Mesenchymal stem cell (in vitro differentiated cells and primary cell): ENCODE measurements at regions not wholly inside any gene's neighbourhood (a gene's known extent, or its start where the extent isn't known, plus 50 kb on each side); places are given as distances from the start of the nearest gene placed in this dataset.
A peak's percentile ranks its signal among the peaks of the same experiment; 100 is the strongest.

Experiments
- DNase-seq: peaks from one replicate; pipeline ENCODE4 v3.0.0-alpha.2; 2013
- H2AFZ ChIP-seq: one replicate; pipeline ENCODE4 v1.6.1; 2013; ENCODE audit warnings: low read depth, mild to moderate bottlenecking, control low read depth, inconsistent platforms, low read length, moderate library complexity
- H2AK5ac ChIP-seq: 2 replicates; pipeline ENCODE4 v1.6.1; 2013; ENCODE audit warnings: low read length, moderate library complexity, mild to moderate bottlenecking, inconsistent platforms; ENCODE audit not compliant: severe bottlenecking
- H2BK120ac ChIP-seq: one replicate; pipeline ENCODE4 v1.6.1; 2013; ENCODE audit warnings: low read depth, mild to moderate bottlenecking, inconsistent platforms, low read length, moderate library complexity
- H2BK12ac ChIP-seq, 2 experiments: one replicate each; pipeline ENCODE4 v1.6.1; 2013; ENCODE audit warnings: inconsistent platforms in 2 of 2, low read length in 2 of 2, mild to moderate bottlenecking in 2 of 2, moderate library complexity in 2 of 2, control low read depth in 1 of 2
- H2BK15ac ChIP-seq: one replicate; pipeline ENCODE4 v1.6.1; 2013; ENCODE audit warnings: mild to moderate bottlenecking, low read depth, inconsistent platforms; ENCODE audit not compliant: poor library complexity, severe bottlenecking
- H2BK5ac ChIP-seq: 2 replicates; pipeline ENCODE4 v1.6.1; 2013; ENCODE audit warnings: low read depth, mild to moderate bottlenecking, low read length, control low read depth, inconsistent platforms; ENCODE audit not compliant: poor library complexity, severe bottlenecking
- H3K14ac ChIP-seq, 2 experiments: one replicate each; pipeline ENCODE4 v1.6.1; 2013; ENCODE audit warnings: inconsistent platforms in 2 of 2, low read length in 2 of 2, control low read depth in 1 of 2, mild to moderate bottlenecking in 1 of 2, moderate library complexity in 1 of 2
- H3K18ac ChIP-seq, 2 experiments: one replicate each; pipeline ENCODE4 v1.6.1; 2013; ENCODE audit warnings: inconsistent platforms in 2 of 2, low read length in 2 of 2, control low read depth in 1 of 2, low read depth in 1 of 2, mild to moderate bottlenecking in 1 of 2
- H3K23ac ChIP-seq, 2 experiments: one replicate each; pipeline ENCODE4 v1.6.1; 2013; ENCODE audit warnings: inconsistent platforms in 2 of 2, low read length in 2 of 2, mild to moderate bottlenecking in 2 of 2, moderate library complexity in 2 of 2, control low read depth in 1 of 2
- H3K27ac ChIP-seq: 2 replicates; pipeline ENCODE4 v1.5.1; 2013; ENCODE audit warnings: mild to moderate bottlenecking, moderate library complexity, low read length, control low read depth, inconsistent platforms; ENCODE audit not compliant: poor library complexity, severe bottlenecking
- H3K27me3 ChIP-seq, 2 experiments: 2 replicates each; pipeline versions ENCODE4 v1.6.1 to v1.7.0; 2013; ENCODE audit warnings: low read length in 2 of 2, mild to moderate bottlenecking in 2 of 2, moderate library complexity in 2 of 2, control low read depth in 1 of 2, inconsistent platforms in 1 of 2; ENCODE audit not compliant: control insufficient read depth in 1 of 2, insufficient read depth in 1 of 2
- H3K36me3 ChIP-seq, 2 experiments: 2 replicates each; pipeline versions ENCODE4 v1.6.1 to v1.7.0; 2013; ENCODE audit warnings: low read length in 2 of 2, control low read depth in 1 of 2, inconsistent platforms in 1 of 2, low read depth in 1 of 2, mild to moderate bottlenecking in 1 of 2; ENCODE audit not compliant: insufficient read depth in 2 of 2, control insufficient read depth in 1 of 2
- H3K4ac ChIP-seq, 2 experiments: one replicate each; pipeline ENCODE4 v1.6.1; 2013; ENCODE audit warnings: inconsistent platforms in 2 of 2, low read length in 2 of 2, mild to moderate bottlenecking in 2 of 2, moderate library complexity in 2 of 2, control low read depth in 1 of 2, low read depth in 1 of 2
- H3K4me1 ChIP-seq: 2 replicates; pipeline ENCODE4 v1.6.1; 2013; ENCODE audit warnings: low read depth, low read length, control low read depth; ENCODE audit not compliant: control insufficient read depth, insufficient read depth
- H3K4me2 ChIP-seq: 2 replicates; pipeline ENCODE4 v1.6.1; 2013; ENCODE audit warnings: low read length, mild to moderate bottlenecking, inconsistent platforms; ENCODE audit not compliant: poor library complexity, severe bottlenecking
- H3K4me3 ChIP-seq, 2 experiments: 2 replicates each; pipeline versions ENCODE4 v1.5.1 to v1.7.0; 2013; ENCODE audit warnings: low read length in 2 of 2, mild to moderate bottlenecking in 2 of 2, control low read depth in 1 of 2, low read depth in 1 of 2; ENCODE audit not compliant: insufficient read depth in 1 of 2
- H3K79me1 ChIP-seq: replicated peaks from 2 replicates; pipeline ENCODE4 v1.6.1; 2013; ENCODE audit warnings: mild to moderate bottlenecking, control low read depth, low read length, inconsistent platforms; ENCODE audit not compliant: poor library complexity, severe bottlenecking
- H3K9ac ChIP-seq: 2 replicates; pipeline ENCODE4 v1.7.0; 2013; ENCODE audit warnings: mild to moderate bottlenecking, low read length, moderate library complexity
- H3K9me3 ChIP-seq: 2 replicates; pipeline ENCODE4 v1.7.0; 2013; ENCODE audit warnings: mild to moderate bottlenecking, low read length; ENCODE audit not compliant: control insufficient read depth
- H4K8ac ChIP-seq: one replicate; pipeline ENCODE4 v1.6.1; 2013; ENCODE audit warnings: inconsistent platforms, mild to moderate bottlenecking, low read length, moderate library complexity
- H4K91ac ChIP-seq: one replicate; pipeline ENCODE4 v1.6.1; 2013; ENCODE audit warnings: mild to moderate bottlenecking, low read length, inconsistent platforms
- WGBS: methylation state at CpG from one replicate; pipeline ENCODE4 v1.1.7; 2013; ENCODE audit warnings: mixed read lengths; 5-methylcytosine and 5-hydroxymethylcytosine counted together

DNA sequence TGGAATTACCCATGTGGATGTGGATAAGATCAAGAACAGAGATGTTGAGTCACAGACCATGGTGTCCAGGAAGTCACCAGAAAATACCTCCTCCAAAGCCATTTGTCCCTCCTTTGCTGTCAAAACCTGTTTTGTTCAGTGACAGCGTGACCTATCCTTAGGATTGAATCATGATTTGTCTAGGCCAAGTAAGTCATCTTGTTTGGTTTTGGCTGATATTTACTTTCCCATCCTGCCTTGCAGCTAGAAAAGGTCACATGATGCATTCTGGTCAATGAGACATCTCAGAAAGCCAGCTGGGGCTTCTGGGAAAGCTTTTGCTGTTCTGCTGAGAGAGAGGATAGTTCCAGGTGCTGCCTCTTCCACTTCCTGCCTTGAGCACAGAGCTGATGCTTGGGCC, 225.3 kb upstream of the ZMIZ1 start:
- H3K79me1 ChIP-seq = no peaks in the 10 kb centered on the region
- no peaks in the 10 kb centered on the region for H3K36me3 ChIP-seq
- H3K18ac ChIP-seq = no peak overlapping the region
- no peak overlapping the region for H3K4me3 ChIP-seq
- H4K8ac ChIP-seq = no peak overlapping the region
- H3K9me3 ChIP-seq = peaks cover 5% of the 10 kb centered on the region
- H3K4ac ChIP-seq = no peak overlapping the region
- no peak overlapping the region for H2AK5ac ChIP-seq
- no peak overlapping the region for H4K91ac ChIP-seq
- no peak overlapping the region for H3K4me2 ChIP-seq
- no peaks in the 10 kb centered on the region for H3K4me1 ChIP-seq
- H2AFZ ChIP-seq = no peak overlapping the region
- H2BK5ac ChIP-seq = no peak overlapping the region
- no peak overlapping the region for H3K14ac ChIP-seq
- H3K27me3 ChIP-seq = peaks cover 12 to 33% of the 10 kb centered on the region in 2 experiments
- no peak overlapping the region for H2BK120ac ChIP-seq
- H3K23ac ChIP-seq = no peak overlapping the region
- H3K27ac ChIP-seq = no peak overlapping the region
- H3K9ac ChIP-seq = no peak overlapping the region
- no peak for DNase-seq
- 100% methylated on average over 1 of the region's 1 CpG for WGBS
- H2BK15ac ChIP-seq = no peak overlapping the region
- no peak overlapping the region for H2BK12ac ChIP-seq

- Histone ChIP-seq H2AK5ac (no peak overlapping the region), H3K9me3 (peaks cover 5% of the 10 kb centered on the region), H3K4me3 (no peak overlapping the region), H3K36me3 (no peaks in the 10 kb centered on the region), H3K79me1 (no peaks in the 10 kb centered on the region), H3K9ac (no peak overlapping the region), H3K18ac (no peak overlapping the region), H2BK12ac (no peak overlapping the region), H3K4me2 (no peak overlapping the region), H4K91ac (no peak overlapping the region), H3K4ac (no peak overlapping the region), H3K23ac (no peak overlapping the region), H3K4me1 (no peaks in the 10 kb centered on the region), H3K27ac (no peak overlapping the region), H2BK120ac (no peak overlapping the region), H3K14ac (peak overlapping the region in 1 of 2 experiments; percentile 0), H2BK15ac (no peak overlapping the region), H3K27me3 (peaks cover 12 to 33% of the 10 kb centered on the region in 2 experiments), H2BK5ac (no peak overlapping the region), H4K8ac (no peak overlapping the region), H2AFZ (no peak overlapping the region)
- DNase-seq = no peak
- WGBS = 84% methylated on average over 10 of the region's 10 CpGs
These were observed 223.7 kb upstream of the ZMIZ1 start for GRCh38 chr10:78844960-78845607.

DNA sequence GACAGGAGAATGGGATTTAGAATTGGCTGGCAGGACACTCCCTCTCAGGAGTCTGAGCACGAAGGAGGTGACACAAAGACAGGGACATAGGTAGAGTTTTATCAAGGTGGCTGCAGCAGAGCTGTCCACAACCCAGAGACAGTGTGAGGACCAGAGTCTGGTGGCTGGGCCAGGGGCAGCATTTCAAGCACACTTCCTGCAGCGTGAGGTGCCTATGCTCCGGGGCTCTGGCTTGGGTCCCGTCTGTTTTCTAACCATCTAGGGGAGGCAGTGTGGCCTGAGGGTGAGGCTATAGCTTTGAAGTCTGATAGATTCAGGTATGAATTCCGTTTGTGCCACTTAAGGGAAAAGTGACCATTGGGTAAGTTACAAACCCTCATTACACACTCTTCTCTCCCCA, 222.7 kb upstream of the ZMIZ1 start:
- Histone ChIP-seq H2AK5ac (no peak overlapping the region), H2BK15ac (no peak overlapping the region), H3K9ac (no peak overlapping the region), H3K14ac (no peak overlapping the region), H3K4me1 (no peaks in the 10 kb centered on the region), H3K9me3 (peaks cover 5% of the 10 kb centered on the region), H2BK5ac (no peak overlapping the region), H3K27ac (no peak overlapping the region), H2AFZ (no peak overlapping the region), H4K8ac (no peak overlapping the region), H3K36me3 (no peaks in the 10 kb centered on the region), H4K91ac (no peak overlapping the region), H2BK12ac (no peak overlapping the region), H3K27me3 (peaks cover 12 to 33% of the 10 kb centered on the region in 2 experiments), H3K23ac (no peak overlapping the region), H3K4me3 (no peak overlapping the region), H3K4me2 (no peak overlapping the region), H3K79me1 (no peaks in the 10 kb centered on the region), H3K4ac (no peak overlapping the region), H2BK120ac (no peak overlapping the region), H3K18ac (no peak overlapping the region)
- no peak for DNase-seq
- 97% methylated on average over 2 of the region's 5 CpGs for WGBS

DNA sequence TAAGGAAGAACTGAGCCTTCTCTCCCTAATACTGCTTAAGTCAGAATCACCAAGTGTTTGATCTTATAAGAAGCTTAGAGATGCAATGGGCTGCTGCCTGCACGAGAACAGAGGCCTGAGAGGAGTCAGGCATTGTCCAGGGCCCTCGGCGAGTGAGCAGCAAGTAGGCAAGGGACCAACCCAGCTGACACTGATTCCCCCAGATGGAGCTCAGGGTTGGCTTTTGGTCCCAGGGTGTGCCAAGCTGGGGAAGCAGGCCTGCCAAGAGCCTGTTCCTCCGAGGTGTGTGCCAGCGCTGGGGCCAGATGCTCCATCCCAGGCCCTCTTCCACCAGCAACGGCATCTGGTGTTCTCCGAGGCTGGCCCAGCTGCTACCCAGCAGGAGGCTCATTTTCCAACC, 222.0 kb upstream of the ZMIZ1 start:
- Histone ChIP-seq H3K27me3 (peaks cover 12 to 28% of the 10 kb centered on the region in 2 experiments), H3K36me3 (no peaks in the 10 kb centered on the region), H3K9me3 (peaks cover 5% of the 10 kb centered on the region), H3K23ac (no peak overlapping the region), H3K4me2 (no peak overlapping the region), H2AK5ac (no peak overlapping the region), H2BK12ac (no peak overlapping the region), H4K8ac (no peak overlapping the region), H3K27ac (no peak overlapping the region), H3K4me3 (no peak overlapping the region), H4K91ac (no peak overlapping the region), H2BK120ac (no peak overlapping the region), H2BK5ac (no peak overlapping the region), H3K9ac (no peak overlapping the region), H2BK15ac (no peak overlapping the region), H3K14ac (no peak overlapping the region), H3K4ac (no peak overlapping the region), H3K18ac (no peak overlapping the region), H3K79me1 (no peaks in the 10 kb centered on the region), H3K4me1 (no peaks in the 10 kb centered on the region), H2AFZ (no peak overlapping the region)
- 91% methylated on average over 7 of the region's 7 CpGs for WGBS
- no peak for DNase-seq
